ENCODE measurements at regions not wholly inside any gene's neighbourhood (a gene's known extent, or its start where the extent isn't known, plus 50 kb on each side); places are given as distances from the start of the nearest gene placed in this dataset.

GRCh38 chr4:106869551-106869950 lies 166.6 kb downstream of the DKK2 start:
- Histone ChIP-seq H3K27me3 (ENCODE audit: control insufficient read depth, insufficient read depth, low read length) (no peaks in the 10 kb centered on the region), H3K4me1 (ENCODE audit: control insufficient read depth, insufficient read depth, low read length) (no peaks in the 10 kb centered on the region), H3K36me3 (ENCODE audit: control insufficient read depth, insufficient read depth, low read length) (no peaks in the 10 kb centered on the region), H3K27ac (ENCODE audit: low read depth, low read length) (no peak overlapping the region), H3K4me3 (ENCODE audit: low read length) (no peak overlapping the region), H3K9ac (ENCODE audit: low read length) (no peak overlapping the region)

GRCh38 chr4:106868381-106869035 lies 167.6 kb downstream of the DKK2 start:
- no peak overlapping the region for H3K4me3 ChIP-seq (ENCODE audit: low read length)
- H3K27me3 ChIP-seq (ENCODE audit: control insufficient read depth, insufficient read depth, low read length) = no peaks in the 10 kb centered on the region
- H3K9ac ChIP-seq (ENCODE audit: low read length) = no peak overlapping the region
- H3K4me1 ChIP-seq (ENCODE audit: control insufficient read depth, insufficient read depth, low read length) = no peaks in the 10 kb centered on the region
- H3K27ac ChIP-seq (ENCODE audit: low read depth, low read length) = no peak overlapping the region
- H3K36me3 ChIP-seq (ENCODE audit: control insufficient read depth, insufficient read depth, low read length) = no peaks in the 10 kb centered on the region

- Histone ChIP-seq H3K4me3 (ENCODE audit: low read length) (no peak overlapping the region), H3K36me3 (ENCODE audit: control insufficient read depth, insufficient read depth, low read length) (no peaks in the 10 kb centered on the region), H3K9ac (ENCODE audit: low read length) (no peak overlapping the region), H3K4me1 (ENCODE audit: control insufficient read depth, insufficient read depth, low read length) (no peaks in the 10 kb centered on the region), H3K27ac (ENCODE audit: low read depth, low read length) (no peak overlapping the region), H3K27me3 (ENCODE audit: control insufficient read depth, insufficient read depth, low read length) (no peaks in the 10 kb centered on the region)
Measured at GRCh38 chr4:106864231-106864630, 171.9 kb downstream of the DKK2 start.

GRCh38 chr4:106854569-106855351 lies 181.4 kb downstream of the DKK2 start:
- Histone ChIP-seq H3K4me3 (ENCODE audit: low read length) (no peak overlapping the region), H3K27ac (ENCODE audit: low read depth, low read length) (no peak overlapping the region), H3K9ac (ENCODE audit: low read length) (no peak overlapping the region), H3K27me3 (ENCODE audit: control insufficient read depth, insufficient read depth, low read length) (no peaks in the 10 kb centered on the region), H3K4me1 (ENCODE audit: control insufficient read depth, insufficient read depth, low read length) (no peaks in the 10 kb centered on the region), H3K36me3 (ENCODE audit: control insufficient read depth, insufficient read depth, low read length) (no peaks in the 10 kb centered on the region)

- Histone ChIP-seq H3K27me3 (ENCODE audit: control insufficient read depth, insufficient read depth, low read length) (no peaks in the 10 kb centered on the region), H3K4me1 (ENCODE audit: control insufficient read depth, insufficient read depth, low read length) (no peaks in the 10 kb centered on the region), H3K9ac (ENCODE audit: low read length) (no peak overlapping the region), H3K27ac (ENCODE audit: low read depth, low read length) (no peak overlapping the region), H3K4me3 (ENCODE audit: low read length) (no peak overlapping the region), H3K36me3 (ENCODE audit: control insufficient read depth, insufficient read depth, low read length) (no peaks in the 10 kb centered on the region)
Measured at GRCh38 chr4:106852426-106852825, 183.7 kb downstream of the DKK2 start.

GRCh38 chr4:106851726-106852125 lies 184.4 kb downstream of the DKK2 start:
- no peak overlapping the region for H3K9ac ChIP-seq (ENCODE audit: low read length)
- H3K4me3 ChIP-seq (ENCODE audit: low read length) = no peak overlapping the region
- H3K27ac ChIP-seq (ENCODE audit: low read depth, low read length) = no peak overlapping the region
- no peaks in the 10 kb centered on the region for H3K27me3 ChIP-seq (ENCODE audit: control insufficient read depth, insufficient read depth, low read length)
- H3K4me1 ChIP-seq (ENCODE audit: control insufficient read depth, insufficient read depth, low read length) = no peaks in the 10 kb centered on the region
- no peaks in the 10 kb centered on the region for H3K36me3 ChIP-seq (ENCODE audit: control insufficient read depth, insufficient read depth, low read length)

- no peaks in the 10 kb centered on the region for H3K36me3 ChIP-seq (ENCODE audit: control insufficient read depth, insufficient read depth, low read length)
- no peaks in the 10 kb centered on the region for H3K4me1 ChIP-seq (ENCODE audit: control insufficient read depth, insufficient read depth, low read length)
- H3K27me3 ChIP-seq (ENCODE audit: control insufficient read depth, insufficient read depth, low read length) = no peaks in the 10 kb centered on the region
- H3K27ac ChIP-seq (ENCODE audit: low read depth, low read length) = no peak overlapping the region
- no peak overlapping the region for H3K4me3 ChIP-seq (ENCODE audit: low read length)
- H3K9ac ChIP-seq (ENCODE audit: low read length) = no peak overlapping the region
Measured at GRCh38 chr4:106850691-106851090, 185.4 kb downstream of the DKK2 start.

GRCh38 chr4:106835919-106836318 lies 200.2 kb downstream of the DKK2 start:
- Histone ChIP-seq H3K4me3 (ENCODE audit: low read length) (no peak overlapping the region), H3K27me3 (ENCODE audit: control insufficient read depth, insufficient read depth, low read length) (no peaks in the 10 kb centered on the region), H3K9ac (ENCODE audit: low read length) (no peak overlapping the region), H3K27ac (ENCODE audit: low read depth, low read length) (no peak overlapping the region), H3K36me3 (ENCODE audit: control insufficient read depth, insufficient read depth, low read length) (no peaks in the 10 kb centered on the region), H3K4me1 (ENCODE audit: control insufficient read depth, insufficient read depth, low read length) (no peaks in the 10 kb centered on the region)

- Histone ChIP-seq H3K9ac (ENCODE audit: low read length) (no peak overlapping the region), H3K27ac (ENCODE audit: low read depth, low read length) (no peak overlapping the region), H3K4me1 (ENCODE audit: control insufficient read depth, insufficient read depth, low read length) (no peaks in the 10 kb centered on the region), H3K4me3 (ENCODE audit: low read length) (no peak overlapping the region), H3K36me3 (ENCODE audit: control insufficient read depth, insufficient read depth, low read length) (no peaks in the 10 kb centered on the region), H3K27me3 (ENCODE audit: control insufficient read depth, insufficient read depth, low read length) (no peaks in the 10 kb centered on the region)
Measured at GRCh38 chr4:106830879-106831278, 205.2 kb downstream of the DKK2 start.

GRCh38 chr4:106818764-106819163 lies 217.3 kb downstream of the DKK2 start:
- Histone ChIP-seq H3K27ac (ENCODE audit: low read depth, low read length) (no peak overlapping the region), H3K4me3 (ENCODE audit: low read length) (no peak overlapping the region), H3K4me1 (ENCODE audit: control insufficient read depth, insufficient read depth, low read length) (no peaks in the 10 kb centered on the region), H3K36me3 (ENCODE audit: control insufficient read depth, insufficient read depth, low read length) (no peaks in the 10 kb centered on the region), H3K9ac (ENCODE audit: low read length) (no peak overlapping the region), H3K27me3 (ENCODE audit: control insufficient read depth, insufficient read depth, low read length) (no peaks in the 10 kb centered on the region)

- no peak overlapping the region for H3K4me3 ChIP-seq (ENCODE audit: low read length)
- no peaks in the 10 kb centered on the region for H3K27me3 ChIP-seq (ENCODE audit: control insufficient read depth, insufficient read depth, low read length)
- no peak overlapping the region for H3K27ac ChIP-seq (ENCODE audit: low read depth, low read length)
- no peak overlapping the region for H3K9ac ChIP-seq (ENCODE audit: low read length)
- H3K4me1 ChIP-seq (ENCODE audit: control insufficient read depth, insufficient read depth, low read length) = no peaks in the 10 kb centered on the region
- H3K36me3 ChIP-seq (ENCODE audit: control insufficient read depth, insufficient read depth, low read length) = no peaks in the 10 kb centered on the region
Measured at GRCh38 chr4:106816496-106816895, 219.6 kb downstream of the DKK2 start.

GRCh38 chr4:106810122-106810521 lies 226.0 kb downstream of the DKK2 start:
- Histone ChIP-seq H3K9ac (ENCODE audit: low read length) (no peak overlapping the region), H3K27ac (ENCODE audit: low read depth, low read length) (no peak overlapping the region), H3K4me3 (ENCODE audit: low read length) (no peak overlapping the region), H3K27me3 (ENCODE audit: control insufficient read depth, insufficient read depth, low read length) (no peaks in the 10 kb centered on the region), H3K4me1 (ENCODE audit: control insufficient read depth, insufficient read depth, low read length) (no peaks in the 10 kb centered on the region), H3K36me3 (ENCODE audit: control insufficient read depth, insufficient read depth, low read length) (no peaks in the 10 kb centered on the region)

GRCh38 chr4:106809076-106809475 lies 227.0 kb downstream of the DKK2 start:
- H3K27me3 ChIP-seq (ENCODE audit: control insufficient read depth, insufficient read depth, low read length) = no peaks in the 10 kb centered on the region
- no peak overlapping the region for H3K27ac ChIP-seq (ENCODE audit: low read depth, low read length)
- no peak overlapping the region for H3K4me3 ChIP-seq (ENCODE audit: low read length)
- no peaks in the 10 kb centered on the region for H3K36me3 ChIP-seq (ENCODE audit: control insufficient read depth, insufficient read depth, low read length)
- H3K9ac ChIP-seq (ENCODE audit: low read length) = no peak overlapping the region
- no peaks in the 10 kb centered on the region for H3K4me1 ChIP-seq (ENCODE audit: control insufficient read depth, insufficient read depth, low read length)

Measured in rectal smooth muscle tissue (tissue), 1 donor.